Ascending aorta (tissue), 2 donors: ENCODE measurements at regions not wholly inside any gene's neighbourhood (a gene's known extent, or its start where the extent isn't known, plus 50 kb on each side); places are given as distances from the start of the nearest gene placed in this dataset.

Experiments used
- DNase-seq, 2 donors: peaks; one replicate each; pipeline ENCODE4 v3.0.0-alpha.2; 2019; ENCODE audit warnings: low spot score in 2 of 2
- H3K27ac ChIP-seq, 2 donors: fragments of 200-600 bp; sonication (generic); one replicate each; pipeline ENCODE4 v1.5.1; 2016 to 2017; ENCODE audit warnings: mild to moderate bottlenecking in 1 of 2
- H3K27me3 ChIP-seq: fragments of 200-600 bp; sonication (generic); one replicate; pipeline ENCODE4 v1.5.1; 2017
- H3K36me3 ChIP-seq, 2 donors: fragments of 200-600 bp; sonication (generic); one replicate each; pipeline ENCODE4 v1.5.1; 2016
- H3K4me1 ChIP-seq, 2 donors: fragments of 200-600 bp; sonication (generic); one replicate each; pipeline ENCODE4 v1.5.1; 2016 to 2017; ENCODE audit warnings: mild to moderate bottlenecking in 1 of 2
- H3K4me3 ChIP-seq, 2 donors: fragments of 200-600 bp; sonication (generic); one replicate each; pipeline ENCODE4 v1.5.1; 2016 to 2017; ENCODE audit warnings: mild to moderate bottlenecking in 1 of 2
- H3K9me3 ChIP-seq, 2 donors: fragments of 200-600 bp; sonication (generic); one replicate each; pipeline ENCODE4 v1.5.1; 2016
- CTCF ChIP-seq, 3 experiments: fragments of 200-600 bp in 2 of 3; fragments of 450-650 bp in 1 of 3; sonication (generic) in 2 of 3; IDR thresholded peaks; one replicate each; pipeline ENCODE4 v1.5.1; 2016 to 2019; ENCODE audit warnings: antibody characterized with exemption in 3 of 3, mild to moderate bottlenecking in 1 of 3, moderate library complexity in 1 of 3
- intact Hi-C: fragments of 100-400 bp; cut with DNase I; formaldehyde crosslinking; loops from one replicate; pipeline ENCODE4 v1.15.1; 2023

GRCh38 chrX:42708222-42708621, 69.7 kb downstream of the PPP1R2C start:
- Histone ChIP-seq H3K4me3 (no peak overlapping the region), H3K4me1 (no peaks in the 10 kb centered on the region), H3K27ac (no peak overlapping the region), H3K27me3 (no peaks in the 10 kb centered on the region), H3K36me3 (no peaks in the 10 kb centered on the region), H3K9me3 (no peaks in the 10 kb centered on the region)
- DNase-seq = no peak
- TF ChIP-seq CTCF (IDR thresholded peaks at IDR 0.05) = no peak
- intact Hi-C loops = no loop called here

GRCh38 chrX:42707742-42708141, 70.2 kb downstream of the PPP1R2C start:
- H3K4me1 ChIP-seq = no peaks in the 10 kb centered on the region
- TF ChIP-seq CTCF (IDR thresholded peaks at IDR 0.05) = no peak
- no peaks in the 10 kb centered on the region for H3K9me3 ChIP-seq
- no peaks in the 10 kb centered on the region for H3K36me3 ChIP-seq
- H3K27me3 ChIP-seq = no peaks in the 10 kb centered on the region
- no peak overlapping the region for H3K4me3 ChIP-seq
- DNase-seq = no peak
- H3K27ac ChIP-seq = no peak overlapping the region
- intact Hi-C loops = no loop called here

- Histone ChIP-seq H3K27ac (no peak overlapping the region), H3K9me3 (no peaks in the 10 kb centered on the region), H3K4me1 (no peaks in the 10 kb centered on the region), H3K27me3 (no peaks in the 10 kb centered on the region), H3K4me3 (no peak overlapping the region), H3K36me3 (no peaks in the 10 kb centered on the region)
- no peak for TF ChIP-seq CTCF (IDR thresholded peaks at IDR 0.05)
- DNase-seq = no peak
- intact Hi-C loops = no loop called here
Observed at GRCh38 chrX:42704454-42704853, 73.5 kb downstream of the PPP1R2C start.

- H3K27ac ChIP-seq = no peak overlapping the region
- H3K4me1 ChIP-seq = no peaks in the 10 kb centered on the region
- no peak overlapping the region for H3K4me3 ChIP-seq
- no peaks in the 10 kb centered on the region for H3K9me3 ChIP-seq
- no peaks in the 10 kb centered on the region for H3K27me3 ChIP-seq
- DNase-seq = no peak
- no peak for TF ChIP-seq CTCF (IDR thresholded peaks at IDR 0.05)
- intact Hi-C loops = no loop called here
- no peaks in the 10 kb centered on the region for H3K36me3 ChIP-seq
Observed at GRCh38 chrX:42697544-42697943, 80.4 kb downstream of the PPP1R2C start.

- intact Hi-C loops = no loop called here
Observed at GRCh38 chrX:42696536-42697124, 81.3 kb downstream of the PPP1R2C start.

More at GRCh38 chrX:42696536-42697124, 81.3 kb downstream of the PPP1R2C start:
- no peak overlapping the region for H3K27ac ChIP-seq
- no peaks in the 10 kb centered on the region for H3K36me3 ChIP-seq
- no peak for DNase-seq
- no peaks in the 10 kb centered on the region for H3K27me3 ChIP-seq
- H3K4me3 ChIP-seq = no peak overlapping the region
- no peaks in the 10 kb centered on the region for H3K4me1 ChIP-seq
- TF ChIP-seq CTCF (IDR thresholded peaks at IDR 0.05) = no peak
- no peaks in the 10 kb centered on the region for H3K9me3 ChIP-seq
